Neutrophil (primary cell): ENCODE measurements at regions not wholly inside any gene's neighbourhood (a gene's known extent, or its start where the extent isn't known, plus 50 kb on each side); places are given as distances from the start of the nearest gene placed in this dataset.

ENCODE experiments used
- H3K27ac ChIP-seq: fragments of 200-600 bp; sonication (generic); 2 replicates; pipeline ENCODE4 v1.5.1; 2016; ENCODE audit warnings: mild to moderate bottlenecking, moderate library complexity
- H3K27me3 ChIP-seq: fragments of 200-600 bp; sonication (generic); 2 replicates; pipeline ENCODE4 v1.6.0; 2016; ENCODE audit warnings: mild to moderate bottlenecking
- H3K36me3 ChIP-seq: fragments of 200-600 bp; sonication (generic); 2 replicates; pipeline ENCODE4 v1.5.1; 2017
- H3K4me1 ChIP-seq, 2 experiments: fragments of 200-600 bp in 1 of 2; sonication (generic) in 1 of 2; 1 replicate in 1 of 2; 2 replicates in 1 of 2; pipeline versions ENCODE4 v1.5.1 to v1.6.1; 2013 to 2016; ENCODE audit warnings: low read depth in 1 of 2, low read length in 1 of 2, mild to moderate bottlenecking in 1 of 2, moderate library complexity in 1 of 2; ENCODE audit not compliant: control insufficient read depth in 1 of 2, insufficient read depth in 1 of 2
- H3K4me3 ChIP-seq, 2 experiments: fragments of 200-600 bp in 1 of 2; sonication (generic) in 1 of 2; 1 replicate in 1 of 2; 2 replicates in 1 of 2; pipeline ENCODE4 v1.5.1; 2013 to 2016; ENCODE audit warnings: low read depth in 1 of 2, low read length in 1 of 2, mild to moderate bottlenecking in 1 of 2, moderate library complexity in 1 of 2
- H3K9me3 ChIP-seq: fragments of 200-600 bp; sonication (generic); 2 replicates; pipeline ENCODE4 v1.5.1; 2016
- CTCF ChIP-seq: fragments of 200-600 bp; sonication (generic); IDR thresholded peaks from 2 replicates; pipeline ENCODE4 v1.5.1; 2016; ENCODE audit warnings: antibody characterized with exemption

DNA sequence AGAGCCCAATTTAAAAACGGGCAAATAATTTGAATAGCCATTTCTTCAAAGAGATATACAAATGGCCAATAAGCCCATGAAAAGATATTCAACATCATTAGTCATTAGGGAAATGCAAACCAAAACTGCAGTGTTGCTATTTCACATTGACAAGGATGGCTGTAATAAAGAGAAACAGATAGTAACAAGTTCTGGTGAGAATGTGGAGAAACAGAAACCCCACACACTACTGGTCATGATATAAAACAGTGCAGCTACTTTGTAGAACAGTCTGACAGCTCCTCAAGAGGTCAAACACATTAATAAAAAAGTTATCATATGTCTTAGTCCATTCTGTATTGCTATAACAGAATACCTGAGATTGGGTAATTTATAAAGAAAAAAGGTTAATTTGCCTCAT lies 237.0 kb upstream of the GRAMD2B start:
- TF ChIP-seq CTCF: no peak
- Histone ChIP-seq H3K27ac (no peak overlapping the region), H3K36me3 (no peaks in the 10 kb centered on the region)

DNA sequence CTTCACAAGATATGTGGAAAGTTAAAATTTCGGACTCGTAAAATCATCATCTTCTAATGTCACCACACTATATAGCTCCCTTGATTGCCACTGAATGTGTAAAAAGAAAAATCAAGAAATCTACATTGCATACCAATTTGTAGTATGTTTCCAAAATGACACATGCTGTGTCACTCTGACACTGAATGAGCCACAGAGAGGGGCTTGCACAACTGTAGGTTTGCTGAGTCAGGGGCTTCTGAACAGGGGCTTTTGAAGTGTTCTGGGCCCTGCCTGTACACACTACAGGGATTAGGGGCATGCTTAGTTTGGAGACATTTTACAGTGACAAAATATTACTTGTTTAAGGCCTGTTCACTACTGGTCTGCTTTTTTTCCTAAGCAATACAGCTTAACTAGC lies 234.4 kb upstream of the GRAMD2B start:
- TF ChIP-seq CTCF: no peak
- Histone ChIP-seq H3K27me3 (no peaks in the 10 kb centered on the region), H3K36me3 (no peaks in the 10 kb centered on the region), H3K4me3 (no peak overlapping the region), H3K27ac (no peak overlapping the region), H3K4me1 (no peaks in the 10 kb centered on the region), H3K9me3 (no peaks in the 10 kb centered on the region)

More for the DNA sequence above, 237.0 kb upstream of the GRAMD2B start:
- Histone ChIP-seq H3K4me1 (no peaks in the 10 kb centered on the region), H3K27me3 (no peaks in the 10 kb centered on the region), H3K4me3 (no peak overlapping the region), H3K9me3 (no peaks in the 10 kb centered on the region)

- H3K27me3 ChIP-seq: no peaks in the 10 kb centered on the region
- no peak for TF ChIP-seq CTCF
- H3K9me3 ChIP-seq: no peaks in the 10 kb centered on the region
- H3K4me3 ChIP-seq: no peak overlapping the region
- no peak overlapping the region for H3K27ac ChIP-seq
- no peaks in the 10 kb centered on the region for H3K36me3 ChIP-seq
- H3K4me1 ChIP-seq: no peaks in the 10 kb centered on the region
Observed at GRCh38 chr5:126189231-126189630, 234.0 kb upstream of the GRAMD2B start.

DNA sequence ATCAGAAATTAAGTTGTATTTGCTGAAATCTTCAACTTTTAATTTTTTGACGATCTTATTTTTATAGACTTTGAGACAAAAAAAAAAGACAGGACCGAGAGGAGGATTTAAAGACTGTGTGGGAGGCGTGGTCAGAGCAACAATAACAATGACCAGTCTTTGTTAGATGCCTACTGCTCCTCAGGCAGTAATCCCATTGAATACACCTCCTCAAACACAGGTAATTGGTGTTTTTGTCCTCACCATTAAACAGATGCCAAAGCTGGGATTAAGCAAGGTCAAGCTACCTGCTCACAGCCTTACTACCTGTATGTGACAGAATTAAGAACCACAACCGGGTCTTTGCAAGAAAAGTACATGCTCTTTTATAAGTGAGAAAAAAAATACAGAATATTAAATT lies 233.3 kb upstream of the GRAMD2B start:
- Histone ChIP-seq H3K36me3 (no peaks in the 10 kb centered on the region), H3K27me3 (no peaks in the 10 kb centered on the region), H3K4me3 (no peak overlapping the region), H3K4me1 (no peaks in the 10 kb centered on the region), H3K9me3 (no peaks in the 10 kb centered on the region), H3K27ac (no peak overlapping the region)
- TF ChIP-seq CTCF: no peak

GRCh38 chr5:126192226-126192625 lies 231.0 kb upstream of the GRAMD2B start:
- TF ChIP-seq CTCF: no peak
- Histone ChIP-seq H3K27ac (no peak overlapping the region), H3K9me3 (no peaks in the 10 kb centered on the region), H3K4me1 (no peaks in the 10 kb centered on the region), H3K4me3 (no peak overlapping the region), H3K36me3 (no peaks in the 10 kb centered on the region), H3K27me3 (no peaks in the 10 kb centered on the region)
